T-cell (primary cell): ENCODE measurements at regions not wholly inside any gene's neighbourhood (a gene's known extent, or its start where the extent isn't known, plus 50 kb on each side); places are given as distances from the start of the nearest gene placed in this dataset.

Experiments used
- ATAC-seq, 4 experiments: fragments of 200-7000 bp in 3 of 4; fragments of 150-1000 bp in 1 of 4; cut with Tn5 transposase; replicated peaks in 1 of 4; 1 replicate in 3 of 4; 2 replicates in 1 of 4; pipeline ENCODE4 v1.10.0; 2021; ENCODE audit warnings: moderate library complexity in 3 of 4, mild to moderate bottlenecking in 2 of 4, moderate number of reproducible peaks in 1 of 4
- CTCF ChIA-PET, 2 donors: fragments of 300-600 bp; sonication (Branson Sonifier 250); formaldehyde crosslinking; loops; one replicate each; lab custom pipeline; 2022; ENCODE audit warnings: antibody characterized with exemption in 2 of 2; lab: Charles Lee
- POLR2A ChIA-PET, 2 donors: fragments of 300-600 bp; sonication (Branson Sonifier 250); formaldehyde crosslinking; loops; one replicate each; lab custom pipeline; 2022; ENCODE audit warnings: antibody characterized with exemption in 2 of 2; lab: Charles Lee
- DNase-seq, 35 experiments: peaks; one replicate each; pipeline versions ENCODE4 v3.0.0 to v3.0.0-alpha.2; 2013 to 2023
- H3K27ac ChIP-seq: one replicate; pipeline ENCODE4 v1.5.1; 2013; ENCODE audit warnings: low read length
- H3K27me3 ChIP-seq, 2 experiments: replicated peaks in 1 of 2; 1 replicate in 1 of 2; 2 replicates in 1 of 2; pipeline versions ENCODE4 v1.6.1 to v1.7.0; 2013; ENCODE audit warnings: low read length in 1 of 2, mixed read lengths in 1 of 2; ENCODE audit not compliant: control insufficient read depth in 2 of 2, insufficient read depth in 2 of 2; ENCODE audit errors: extremely low read depth in 1 of 2
- H3K36me3 ChIP-seq, 2 donors: 1 replicate in 1 of 2; 2 replicates in 1 of 2; pipeline versions ENCODE4 v1.6.1 to v1.7.0; 2013; ENCODE audit warnings: low read length in 1 of 2; ENCODE audit not compliant: control insufficient read depth in 2 of 2, insufficient read depth in 1 of 2; ENCODE audit errors: extremely low read depth in 1 of 2
- H3K4me1 ChIP-seq, 2 experiments: 1 replicate in 1 of 2; 2 replicates in 1 of 2; pipeline versions ENCODE4 v1.6.1 to v1.7.0; 2013; ENCODE audit warnings: low read length in 2 of 2, mixed read lengths in 1 of 2; ENCODE audit not compliant: insufficient read depth in 2 of 2, control insufficient read depth in 1 of 2; ENCODE audit errors: extremely low read depth in 1 of 2
- H3K4me3 ChIP-seq, 2 donors: 1 replicate in 1 of 2; 2 replicates in 1 of 2; pipeline versions ENCODE4 v1.5.1 to v1.7.0; 2013; ENCODE audit warnings: mild to moderate bottlenecking in 2 of 2, low read length in 1 of 2, moderate library complexity in 1 of 2; ENCODE audit not compliant: control insufficient read depth in 1 of 2; ENCODE audit errors: extremely low read depth in 1 of 2
- H3K9me3 ChIP-seq: 2 replicates; pipeline ENCODE4 v1.7.0; 2013
- H3K27ac Mint-ChIP-seq, 2 donors: one replicate each; pipeline ENCODE4 v1.8.0; 2020 to 2021; ENCODE audit warnings: mild to moderate bottlenecking in 2 of 2, mixed read lengths in 2 of 2
- H3K27me3 Mint-ChIP-seq, 2 donors: one replicate each; pipeline ENCODE4 v1.8.0; 2021 to 2022; ENCODE audit warnings: mixed read lengths in 2 of 2
- H3K36me3 Mint-ChIP-seq: one replicate; pipeline ENCODE4 v1.8.0; 2021; ENCODE audit warnings: mixed read lengths
- H3K4me1 Mint-ChIP-seq, 3 donors: one replicate each; pipeline ENCODE4 v1.8.0; 2020 to 2022; ENCODE audit warnings: mixed read lengths in 3 of 3, mild to moderate bottlenecking in 1 of 3
- H3K4me3 Mint-ChIP-seq, 3 donors: one replicate each; pipeline ENCODE4 v1.8.0; 2020 to 2022; ENCODE audit warnings: mild to moderate bottlenecking in 3 of 3, mixed read lengths in 3 of 3, moderate library complexity in 3 of 3
- H3K9me3 Mint-ChIP-seq, 3 donors: one replicate each; pipeline ENCODE4 v1.8.0; 2020 to 2022; ENCODE audit warnings: mixed read lengths in 3 of 3
- WGBS: methylation state at CpG from one replicate; pipeline ENCODE4 v1.1.5; 2013; ENCODE audit warnings: missing lambda C conversion rate; ENCODE audit not compliant: insufficient coverage; 5-methylcytosine and 5-hydroxymethylcytosine counted together

DNA sequence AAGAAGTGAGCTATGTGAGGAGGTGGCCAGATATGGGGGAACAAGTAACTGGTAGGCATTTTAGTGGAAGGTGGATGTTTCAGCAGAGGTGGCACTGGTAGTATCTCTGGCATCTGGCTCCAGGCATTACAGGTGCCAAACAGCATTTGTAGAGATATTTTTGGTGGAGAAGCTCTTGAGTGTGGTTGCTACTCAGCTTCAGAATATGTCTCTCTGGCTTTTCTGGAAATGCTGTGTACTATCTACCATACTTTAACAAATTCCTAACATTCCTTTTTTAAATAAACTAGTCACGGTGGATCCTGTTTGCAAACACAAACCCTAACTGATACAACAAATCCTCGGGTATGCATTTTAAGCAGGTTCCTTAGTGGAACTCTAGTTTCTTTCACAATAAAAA lies 128.0 kb downstream of the BARX2 start:
- no peak for ATAC-seq
- Mint-ChIP-seq H3K4me1 (no peaks in the 10 kb centered on the region), H3K9me3 (peaks cover 0 to 11% (median 4%) of the 10 kb centered on the region in 3 donors), H3K4me3 (no peak overlapping the region), H3K27me3 (no peaks in the 10 kb centered on the region), H3K27ac (no peak overlapping the region), H3K36me3 (no peaks in the 10 kb centered on the region)
- no CpG with 5 or more reads among the region's 2 CpGs for WGBS
- H3K27ac ChIP-seq = no peak overlapping the region
- CTCF ChIA-PET = no interaction called here
- H3K27me3 ChIP-seq = no peaks in the 10 kb centered on the region
- no peak overlapping the region for H3K4me3 ChIP-seq
- no peak for DNase-seq
- POLR2A ChIA-PET = no interaction called here
- H3K9me3 ChIP-seq = no peaks in the 10 kb centered on the region
- H3K4me1 ChIP-seq = no peaks in the 10 kb centered on the region
- H3K36me3 ChIP-seq = no peaks in the 10 kb centered on the region

GRCh38 chr11:129505266-129505665 lies 129.6 kb downstream of the BARX2 start:
- no peaks in the 10 kb centered on the region for H3K4me1 Mint-ChIP-seq
- ATAC-seq = no peak
- DNase-seq = no peak
- Histone ChIP-seq H3K27ac (no peak overlapping the region), H3K27me3 (no peaks in the 10 kb centered on the region), H3K9me3 (no peaks in the 10 kb centered on the region), H3K4me1 (no peaks in the 10 kb centered on the region), H3K4me3 (no peak overlapping the region), H3K36me3 (no peaks in the 10 kb centered on the region)
- H3K9me3 Mint-ChIP-seq = peaks cover 0 to 9% (median 4%) of the 10 kb centered on the region in 3 donors
- H3K4me3 Mint-ChIP-seq = no peak overlapping the region
- WGBS = 60% methylated on average over 1 of the region's 2 CpGs
- POLR2A ChIA-PET = no interaction called here
- CTCF ChIA-PET = no interaction called here
- no peaks in the 10 kb centered on the region for H3K27me3 Mint-ChIP-seq
- no peak overlapping the region for H3K27ac Mint-ChIP-seq
- no peaks in the 10 kb centered on the region for H3K36me3 Mint-ChIP-seq

DNA sequence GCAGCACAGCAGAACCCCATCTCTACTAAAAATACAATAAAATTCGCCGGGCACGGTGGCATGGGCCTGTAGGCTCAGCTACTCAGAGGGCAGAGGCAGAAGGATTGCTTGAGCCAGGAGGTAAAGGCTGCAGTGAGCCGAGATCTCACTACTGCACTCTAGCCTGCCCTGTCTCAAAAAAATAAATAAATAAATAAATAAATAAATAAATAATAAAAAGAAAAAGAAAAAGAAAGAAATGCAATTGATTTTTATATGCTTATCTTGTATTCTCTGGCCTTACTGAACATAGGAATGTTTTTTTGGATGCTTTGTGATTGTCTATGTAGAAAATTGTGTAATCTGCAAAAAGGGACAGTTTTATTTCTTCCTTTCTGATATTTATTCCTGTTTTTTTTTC lies 132.5 kb downstream of the BARX2 start:
- no CpG with 5 or more reads among the region's 4 CpGs for WGBS
- H3K36me3 Mint-ChIP-seq = no peaks in the 10 kb centered on the region
- CTCF ChIA-PET = no interaction called here

GRCh38 chr11:129528296-129528695 lies 152.6 kb downstream of the BARX2 start:
- CTCF ChIA-PET = no interaction called here

More for the DNA sequence above, 132.5 kb downstream of the BARX2 start:
- no peaks in the 10 kb centered on the region for H3K4me1 Mint-ChIP-seq
- peaks cover 5 to 10% (median 6%) of the 10 kb centered on the region in 3 donors for H3K9me3 Mint-ChIP-seq
- no peak overlapping the region for H3K4me3 ChIP-seq
- no peaks in the 10 kb centered on the region for H3K27me3 ChIP-seq
- H3K27me3 Mint-ChIP-seq = no peaks in the 10 kb centered on the region
- no peak for DNase-seq
- no peaks in the 10 kb centered on the region for H3K9me3 ChIP-seq
- no peak overlapping the region for H3K27ac Mint-ChIP-seq
- H3K36me3 ChIP-seq = no peaks in the 10 kb centered on the region
- H3K4me3 Mint-ChIP-seq = no peak overlapping the region
- no peak overlapping the region for H3K27ac ChIP-seq
- POLR2A ChIA-PET = no interaction called here
- ATAC-seq = no peak
- no peaks in the 10 kb centered on the region for H3K4me1 ChIP-seq

DNA sequence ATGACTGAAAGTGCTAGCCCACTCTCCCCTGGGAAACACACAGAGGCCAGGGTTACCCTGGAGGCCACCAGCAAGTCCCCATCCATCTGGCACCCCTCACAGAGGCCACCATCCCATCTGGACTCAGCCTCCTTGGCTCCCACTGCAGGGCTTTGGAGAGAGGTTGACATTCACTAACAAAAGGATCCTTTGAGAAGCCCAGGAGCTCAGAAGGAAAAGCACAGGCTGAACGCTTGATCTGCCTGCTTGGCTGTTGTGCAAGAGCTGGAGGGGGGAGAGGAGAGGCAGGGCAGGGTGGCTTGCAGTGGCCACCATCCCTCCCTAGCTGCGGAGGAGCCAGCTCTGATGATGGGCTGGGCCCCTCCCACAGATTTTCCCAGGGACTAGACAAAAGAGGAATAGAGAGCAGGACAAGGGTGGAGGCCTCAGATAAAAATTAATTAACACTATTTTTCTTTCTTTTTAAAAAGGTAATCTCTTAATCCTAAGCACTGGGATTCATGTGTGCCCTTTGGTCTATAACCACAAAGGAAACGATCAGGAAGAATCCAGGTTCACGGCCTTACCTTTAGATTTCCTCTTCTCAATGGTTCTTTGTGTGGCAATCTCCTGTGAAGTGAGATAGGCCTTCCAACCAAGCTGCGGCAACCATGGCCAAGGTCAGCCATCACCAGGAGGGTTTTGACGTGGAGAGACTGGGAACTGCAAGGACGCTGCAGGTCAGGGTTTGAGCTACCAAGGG lies 154.7 kb downstream of the BARX2 start:
- Mint-ChIP-seq H3K27me3 (peaks cover 0 to 4% of the 10 kb centered on the region in 2 donors), H3K4me1 (no peaks in the 10 kb centered on the region), H3K9me3 (peaks cover 0 to 14% (median 8%) of the 10 kb centered on the region in 3 donors), H3K27ac (no peak overlapping the region), H3K4me3 (no peak overlapping the region), H3K36me3 (peaks cover under 1% of the 10 kb centered on the region)
- CTCF ChIA-PET = no interaction called here
- WGBS = 66% methylated on average over 4 of the region's 7 CpGs
- DNase-seq = no peak
- ATAC-seq = no peak
- Histone ChIP-seq H3K9me3 (no peaks in the 10 kb centered on the region), H3K4me3 (no peak overlapping the region), H3K27me3 (no peaks in the 10 kb centered on the region), H3K27ac (no peak overlapping the region), H3K4me1 (no peaks in the 10 kb centered on the region), H3K36me3 (no peaks in the 10 kb centered on the region)
- POLR2A ChIA-PET = interaction anchor here (0.6 kb wide), 2 partner anchors 42 to 400 kb away, joined by 3 read pairs; no protein-coding TSS in a partner anchor

More at GRCh38 chr11:129528296-129528695, 152.6 kb downstream of the BARX2 start:
- Mint-ChIP-seq H3K27me3 (peaks cover 4% of the 10 kb centered on the region in 2 donors), H3K4me1 (no peaks in the 10 kb centered on the region), H3K36me3 (no peaks in the 10 kb centered on the region), H3K4me3 (no peak overlapping the region), H3K27ac (no peak overlapping the region), H3K9me3 (peaks cover 0 to 12% (median 10%) of the 10 kb centered on the region in 3 donors)
- Histone ChIP-seq H3K36me3 (no peaks in the 10 kb centered on the region), H3K27ac (no peak overlapping the region), H3K4me3 (no peak overlapping the region), H3K4me1 (no peaks in the 10 kb centered on the region), H3K27me3 (no peaks in the 10 kb centered on the region), H3K9me3 (no peaks in the 10 kb centered on the region)
- WGBS = 64% methylated on average over 2 of the region's 2 CpGs
- DNase-seq (no peak), ATAC-seq (no peak)
- POLR2A ChIA-PET = no interaction called here

- Histone ChIP-seq H3K4me1 (no peaks in the 10 kb centered on the region), H3K36me3 (no peaks in the 10 kb centered on the region), H3K9me3 (no peaks in the 10 kb centered on the region), H3K27ac (no peak overlapping the region), H3K27me3 (no peaks in the 10 kb centered on the region), H3K4me3 (no peak overlapping the region)
- DNase-seq = no peak
- Mint-ChIP-seq H3K36me3 (peaks cover 4% of the 10 kb centered on the region), H3K9me3 (peaks cover 9 to 32% (median 23%) of the 10 kb centered on the region in 3 donors), H3K4me3 (no peak overlapping the region), H3K27me3 (peaks cover 3 to 4% of the 10 kb centered on the region in 2 donors), H3K4me1 (no peaks in the 10 kb centered on the region), H3K27ac (no peak overlapping the region)
- ChIA-PET CTCF (no interaction called here), POLR2A (no interaction called here)
- no peak for ATAC-seq
These were observed 157.7 kb downstream of the BARX2 start for GRCh38 chr11:129533395-129533794.
